ENCODE measurements at regions not wholly inside any gene's neighbourhood (a gene's known extent, or its start where the extent isn't known, plus 50 kb on each side); places are given as distances from the start of the nearest gene placed in this dataset.
"Not testable (repeated sequence)": the region's sequence is repeated elsewhere in the genome, so short reads cannot be mapped to it uniquely, and the experiment has no call there.

DNA sequence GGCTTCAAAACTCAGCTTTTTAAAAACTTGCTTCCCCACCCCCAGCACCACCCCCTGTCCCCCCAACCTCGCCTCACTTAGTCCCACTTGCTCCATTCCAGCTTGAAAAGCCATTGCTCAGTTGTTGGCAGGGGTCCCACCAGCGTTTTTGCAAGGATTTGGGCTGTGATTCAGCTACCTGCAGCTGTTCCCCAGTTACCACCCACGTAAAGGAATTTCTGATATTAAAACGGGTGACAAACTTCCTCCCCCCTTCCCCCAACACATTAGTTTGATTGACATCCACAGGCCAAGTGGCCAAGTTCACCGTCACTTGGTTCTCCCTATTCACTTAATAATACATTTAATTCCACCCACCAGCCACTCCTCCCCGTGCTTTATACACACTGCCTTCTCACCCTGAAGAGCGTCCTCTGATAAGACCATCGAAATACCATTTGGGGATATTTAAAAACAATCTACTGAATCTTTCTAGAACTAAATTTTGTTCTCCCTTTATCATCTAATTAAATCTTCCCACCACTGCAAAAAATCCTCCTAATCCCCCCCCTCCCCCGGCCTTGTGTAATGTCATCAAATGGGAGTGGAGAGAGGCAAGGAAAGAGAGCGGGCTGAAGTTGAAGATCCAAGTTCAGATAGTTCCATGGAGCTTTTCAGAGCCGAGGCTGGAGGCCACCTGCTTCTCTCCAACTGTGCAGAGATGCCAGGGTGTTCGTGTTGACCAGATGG is 55.1 kb downstream of the SOX9 start:
- no peak for DNase-seq

DNA sequence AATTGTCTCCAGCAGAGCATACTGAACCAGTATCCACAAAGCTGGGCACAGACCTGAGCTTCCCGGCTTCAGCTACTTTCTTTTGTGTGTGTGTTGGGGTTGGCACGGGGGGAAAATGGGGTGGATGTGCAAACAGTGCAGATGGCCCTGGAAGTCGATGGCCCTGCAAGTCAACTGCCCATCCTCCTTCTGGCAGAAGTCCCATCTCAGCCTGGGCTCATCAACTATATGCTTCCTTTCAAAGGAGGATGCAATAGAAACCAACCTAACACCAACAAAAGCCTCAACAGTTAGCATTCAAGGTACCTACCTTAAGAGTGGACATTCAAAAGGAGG is 55.7 kb downstream of the SOX9 start:
- no peak for DNase-seq

DNA sequence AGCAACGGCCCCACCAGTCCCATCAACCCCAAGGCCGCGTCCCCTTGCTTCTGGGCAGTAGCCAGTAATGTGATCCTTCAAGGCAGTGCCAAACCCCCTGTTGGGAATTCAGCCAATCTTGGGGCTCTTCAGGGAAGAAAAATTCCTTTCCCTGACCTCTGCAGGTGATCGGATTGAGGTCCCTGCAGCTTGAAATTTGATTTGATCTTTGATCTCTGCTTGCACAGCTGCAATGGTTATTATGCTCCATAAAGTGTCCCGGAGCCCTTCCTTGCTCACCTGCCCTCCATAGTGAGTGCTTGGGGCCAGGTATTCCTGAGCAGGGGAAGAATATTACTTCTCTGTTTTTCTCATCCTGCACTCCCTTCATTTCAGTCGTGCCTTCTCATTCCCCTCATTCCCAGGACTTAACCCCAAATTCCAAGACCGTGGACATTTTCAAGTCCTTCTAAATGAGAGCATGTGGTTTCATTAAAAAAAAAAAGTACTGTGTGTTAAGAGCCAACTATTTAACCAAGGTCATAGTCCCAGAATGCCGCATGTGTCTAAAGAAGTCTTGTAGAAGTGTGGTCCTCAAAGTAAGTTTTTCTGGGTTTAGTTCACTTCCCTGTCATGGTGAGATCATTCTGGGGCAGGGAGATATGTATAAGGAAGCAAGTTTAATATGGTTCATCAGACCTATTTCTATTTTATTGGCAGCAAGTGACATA is 56.3 kb downstream of the SOX9 start:
- no peak for DNase-seq

DNA sequence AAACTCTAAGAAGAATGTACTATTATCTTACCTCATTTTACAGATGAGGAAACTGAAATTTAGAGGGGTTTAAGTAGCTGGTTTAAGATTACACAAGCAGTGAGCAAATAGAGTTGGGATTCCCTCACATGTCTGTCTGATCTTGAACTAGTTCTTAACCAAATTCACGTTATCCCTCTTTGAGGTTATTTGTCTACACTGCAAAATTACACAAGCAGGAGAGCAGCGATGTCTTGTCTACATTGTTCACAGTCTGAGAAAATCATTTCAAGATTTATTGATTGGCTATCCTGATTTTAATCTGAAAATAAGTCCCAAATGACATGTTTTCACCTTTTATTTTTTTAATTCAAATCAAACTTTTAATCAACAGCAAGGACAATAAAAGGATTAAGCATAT is 56.9 kb downstream of the SOX9 start:
- no peak for DNase-seq

DNA sequence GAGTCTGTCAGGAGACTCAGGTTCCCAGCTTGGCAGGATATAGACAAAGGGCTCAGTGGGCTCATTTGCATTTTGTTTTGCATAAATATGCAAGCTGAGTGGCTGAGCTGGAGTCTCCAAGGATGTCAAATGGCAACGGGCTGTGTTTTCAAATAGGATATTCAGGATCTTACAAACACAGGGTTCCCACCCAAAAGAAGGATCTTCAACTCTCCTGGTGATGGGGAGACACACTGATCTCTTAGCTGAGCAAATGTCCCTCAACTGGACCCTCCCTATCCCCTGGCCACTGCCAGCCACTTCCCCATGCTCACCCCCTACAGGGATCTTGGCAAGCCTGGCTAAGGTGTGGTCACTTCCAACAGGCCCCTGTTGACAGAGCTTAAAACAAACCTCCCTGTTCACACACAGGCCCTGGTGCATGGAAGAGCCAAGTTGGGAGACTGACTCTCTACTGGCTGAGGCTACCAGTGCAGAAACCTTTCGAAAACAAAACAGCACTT is 61.6 kb downstream of the SOX9 start:
- no peak for DNase-seq

DNA sequence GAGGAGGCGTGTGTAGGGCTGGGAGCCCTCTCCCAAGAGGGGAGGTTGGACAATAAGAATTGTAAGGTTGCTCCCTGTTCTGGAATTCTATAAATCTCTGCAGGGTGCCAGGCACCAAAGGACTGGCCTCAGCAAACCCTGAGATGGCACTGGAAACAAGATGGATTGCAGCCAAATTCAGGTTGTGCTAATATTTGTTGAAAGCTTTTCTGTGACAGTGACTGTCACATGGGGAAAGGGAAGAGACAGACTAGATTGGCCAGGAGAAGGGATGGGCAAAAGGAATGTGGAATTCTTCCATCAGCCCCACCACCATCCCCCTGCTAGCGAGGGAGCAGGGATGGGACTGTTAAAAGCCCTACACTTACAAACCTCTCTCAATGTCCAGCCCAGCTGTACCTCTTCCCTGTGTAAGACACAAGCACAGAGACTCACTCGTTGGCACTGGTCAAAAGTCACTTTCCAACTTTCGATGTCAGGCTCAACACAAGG is 62.4 kb downstream of the SOX9 start:
- DNase-seq = no peak

DNA sequence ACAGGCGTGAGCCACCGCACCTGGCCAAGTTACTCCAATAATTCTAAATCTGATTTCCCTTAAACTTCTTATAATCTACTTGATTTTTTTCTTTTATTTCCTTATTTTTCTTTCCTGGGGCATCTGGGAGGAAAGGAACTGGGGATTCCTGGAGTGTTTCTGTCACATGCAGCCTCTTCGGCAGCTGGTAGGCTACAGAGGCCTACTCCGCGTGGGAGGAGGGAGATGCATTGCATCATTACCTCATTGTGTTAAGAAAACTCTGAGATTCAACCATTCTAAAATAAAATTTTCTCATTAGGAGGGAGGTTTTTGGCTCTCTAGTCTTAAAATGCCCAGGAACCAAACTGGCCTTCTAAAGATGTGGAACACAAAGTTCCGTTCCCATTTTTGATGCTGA is 64.0 kb downstream of the SOX9 start:
- no peak for DNase-seq

DNA sequence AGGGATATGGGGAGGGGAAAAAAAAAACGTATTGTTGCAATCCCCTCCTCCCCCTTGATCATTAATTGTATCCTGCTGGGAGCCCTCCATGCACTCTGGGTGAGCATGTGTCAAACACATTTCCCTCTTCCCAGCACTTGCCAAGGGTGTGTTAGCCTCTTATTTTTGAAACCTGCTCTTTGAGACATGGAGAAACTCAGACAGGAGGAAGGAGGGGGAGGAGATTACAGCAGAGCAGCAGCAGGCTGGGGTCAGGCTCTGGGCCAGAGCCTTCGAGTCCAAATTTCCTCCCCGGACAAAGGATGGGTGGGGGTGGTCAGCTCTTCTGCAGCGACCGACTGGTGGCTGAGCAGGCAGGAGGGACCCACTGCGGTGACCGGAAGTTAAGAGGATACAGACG is 64.7 kb downstream of the SOX9 start:
- no peak for DNase-seq

DNA sequence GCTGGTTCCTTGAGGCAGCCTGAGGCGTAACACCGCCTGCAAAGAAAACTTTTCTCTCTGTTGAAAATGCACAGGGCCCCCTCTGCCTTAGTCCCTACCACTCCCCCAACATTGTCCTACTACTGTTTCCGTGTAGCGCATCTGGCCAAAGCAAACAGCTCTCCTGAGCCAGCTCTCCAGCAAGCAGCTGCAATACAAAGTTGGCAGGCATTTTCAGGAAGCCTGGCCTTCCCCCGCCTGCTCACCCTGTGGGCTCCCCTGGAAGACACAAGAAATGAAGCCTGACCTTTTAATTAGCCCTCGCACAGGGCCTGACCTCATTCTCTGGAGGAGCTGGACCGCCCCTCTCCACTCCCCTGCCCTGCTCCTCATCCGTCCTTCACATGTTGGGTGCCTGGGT is 66.7 kb downstream of the SOX9 start:
- no peak for DNase-seq

DNA sequence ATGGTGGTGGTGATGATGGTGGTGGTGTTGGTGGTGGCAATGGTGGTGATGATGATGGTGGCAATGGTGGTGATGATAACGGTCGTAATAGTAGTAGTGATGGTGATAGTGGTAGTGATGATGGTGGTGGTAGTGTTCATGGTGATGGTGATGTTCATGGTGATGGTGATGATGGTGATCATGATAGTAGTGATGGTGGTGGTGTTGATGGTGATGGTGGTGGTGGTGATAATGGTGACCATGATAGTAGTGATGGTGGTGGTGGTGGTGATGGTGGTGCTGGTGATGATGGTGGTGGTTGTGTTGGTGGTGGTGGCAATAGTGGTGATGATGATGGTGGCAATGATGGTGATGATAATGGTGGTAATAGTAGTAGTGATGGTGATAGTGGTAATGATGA is 68.0 kb downstream of the SOX9 start:
- DNase-seq = no peak

DNA sequence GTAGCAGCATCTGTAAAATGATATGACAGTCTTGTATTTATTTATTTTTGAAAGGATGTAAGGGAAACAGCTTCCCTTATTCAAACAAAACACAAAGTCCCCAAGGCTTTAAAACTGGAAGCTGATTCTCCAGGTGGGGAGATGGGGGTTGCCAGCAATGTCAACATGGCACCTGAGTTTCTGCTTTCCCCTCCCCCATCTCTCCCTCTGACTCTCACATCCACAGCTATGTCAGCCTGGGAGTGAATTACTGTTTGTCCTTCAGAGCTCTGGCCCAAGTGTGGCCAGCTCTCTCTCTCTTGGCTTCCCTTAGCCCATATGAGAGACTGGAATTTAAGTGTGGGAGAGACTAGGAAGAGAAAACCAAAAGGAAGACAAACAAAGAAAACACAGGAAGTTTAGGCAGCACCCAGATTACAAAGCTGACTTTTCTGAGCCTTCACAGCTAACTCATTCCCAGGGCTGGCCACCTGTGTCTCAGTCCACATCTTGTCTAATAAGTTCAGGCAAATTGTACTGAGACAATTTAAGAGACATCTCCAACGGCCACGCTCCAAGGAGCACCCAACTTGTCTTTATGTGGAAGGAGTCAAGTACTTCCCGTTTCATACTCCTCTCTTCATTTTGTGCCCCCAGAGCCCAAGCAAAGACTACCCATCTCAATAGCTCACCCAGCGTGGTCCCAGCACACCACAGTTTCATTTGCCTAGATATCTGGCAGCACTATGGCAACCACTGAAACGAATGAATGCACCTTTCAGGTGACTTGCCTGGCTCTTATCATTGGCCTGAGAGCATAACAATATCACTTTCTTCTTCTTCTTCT is 69.2 kb downstream of the SOX9 start:
- DNase-seq = no peak

DNA sequence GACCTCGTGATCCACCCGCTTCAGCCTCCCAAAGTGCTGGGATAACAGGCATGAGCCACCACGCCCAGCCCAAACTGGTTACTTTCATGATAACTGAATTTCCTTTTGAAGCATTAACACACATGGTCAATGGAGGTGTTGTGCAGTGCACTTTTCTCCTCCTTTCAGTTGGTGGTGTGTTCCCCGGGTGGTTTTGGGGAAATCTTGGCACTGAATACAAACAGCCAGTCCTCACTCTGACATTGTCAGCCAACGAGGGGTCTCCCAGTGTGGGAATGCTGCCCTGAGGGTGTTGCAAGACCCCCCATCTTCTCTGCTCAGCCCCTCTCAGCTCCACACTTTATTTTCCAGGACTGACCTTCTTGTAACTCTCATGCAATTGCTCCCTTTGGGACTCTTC is 70.5 kb downstream of the SOX9 start:
- DNase-seq = no peak

DNA sequence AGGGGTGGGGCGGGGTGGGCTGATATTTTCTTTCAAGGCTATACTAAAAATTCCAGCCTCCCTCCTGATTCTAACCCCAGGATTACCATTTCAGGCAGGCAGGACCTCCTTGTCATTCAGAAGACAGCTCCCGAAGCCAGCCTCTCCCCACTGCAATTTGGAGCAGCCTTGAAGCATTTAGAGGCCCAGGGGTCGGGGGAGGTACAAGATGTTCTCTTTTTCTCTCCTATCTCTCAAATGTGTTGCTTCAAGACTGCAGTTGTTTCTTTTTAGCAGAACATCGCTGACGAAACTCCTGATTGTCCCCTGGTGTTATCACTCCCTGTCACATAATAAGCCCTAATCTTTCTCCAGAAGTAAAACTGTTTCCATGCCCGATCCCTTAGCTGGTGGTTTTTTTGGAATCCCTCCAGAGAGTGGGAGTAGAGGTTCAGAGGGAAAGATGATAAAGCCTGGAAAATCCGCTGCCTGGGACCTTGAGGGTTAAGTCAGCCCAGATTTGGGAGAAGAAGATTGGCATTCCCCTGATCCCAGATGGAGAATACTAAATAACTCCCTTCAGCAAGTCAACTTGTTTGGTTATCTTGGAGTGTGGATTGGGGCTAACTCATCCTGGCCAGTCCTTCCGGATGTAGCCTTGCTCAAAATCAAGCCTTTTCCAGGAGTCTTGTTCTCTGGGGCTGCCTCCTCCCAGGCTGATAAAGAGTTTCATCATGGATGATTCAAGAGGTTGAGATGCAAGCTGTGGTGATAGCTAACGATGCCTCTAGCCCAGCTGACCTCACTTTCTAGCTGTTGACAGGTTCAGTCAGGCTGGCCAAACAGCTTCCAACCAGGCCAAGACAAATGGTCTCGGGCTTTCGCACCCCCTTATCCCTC is 71.3 kb downstream of the SOX9 start:
- no peak for DNase-seq

DNA sequence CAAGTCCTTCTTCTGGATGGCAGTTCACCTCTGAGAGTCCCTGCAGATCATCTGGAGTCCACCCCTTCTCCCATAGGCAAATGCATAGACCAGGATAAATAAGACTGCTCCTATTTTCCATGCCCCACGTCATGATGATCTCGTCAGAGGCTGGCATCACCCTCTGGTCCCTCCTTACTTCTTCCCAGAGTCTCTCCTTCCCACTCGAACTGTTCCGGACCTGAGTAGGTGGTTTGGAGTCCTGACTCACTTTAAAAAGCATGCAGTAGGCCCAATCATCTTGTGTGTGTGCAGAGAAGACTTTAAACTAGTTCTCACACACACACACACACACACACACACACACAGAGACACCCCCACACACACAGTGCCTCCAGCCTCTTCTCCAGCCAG is 72.0 kb downstream of the SOX9 start:
- no peak for DNase-seq

DNA sequence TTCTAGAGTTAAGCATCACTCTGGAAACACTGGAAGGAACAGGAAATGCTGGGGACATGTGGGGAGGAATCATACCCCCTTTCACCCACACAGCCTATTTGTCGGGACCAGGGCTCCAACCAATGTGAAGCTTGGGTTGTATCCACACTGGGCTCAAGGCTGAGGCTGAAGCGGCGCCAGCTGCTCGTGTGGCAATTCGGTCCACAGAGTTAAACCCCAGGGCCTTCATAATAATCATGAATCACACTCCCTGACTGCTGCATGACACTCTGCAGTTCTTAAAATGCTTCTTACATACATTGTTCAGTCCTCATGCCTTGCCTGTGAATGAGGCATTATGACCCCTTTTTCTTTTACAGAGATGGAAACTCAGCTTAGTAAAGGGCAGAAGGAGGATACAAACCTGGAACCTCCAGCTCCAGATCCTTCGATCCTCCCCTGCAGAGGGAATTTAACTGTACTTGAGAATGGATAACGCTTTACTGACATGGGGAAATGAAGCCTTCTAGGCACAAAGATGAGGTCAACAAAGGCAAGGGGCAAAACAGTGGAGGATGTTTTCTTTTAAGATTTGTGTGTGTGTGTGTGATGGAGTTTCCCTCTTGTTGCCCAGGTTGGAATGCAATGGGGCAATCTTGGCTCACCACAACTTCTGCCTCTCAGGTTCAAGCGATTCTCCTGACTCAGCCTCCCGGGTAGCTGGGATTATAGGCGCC is 72.7 kb downstream of the SOX9 start:
- no peak for DNase-seq

DNA sequence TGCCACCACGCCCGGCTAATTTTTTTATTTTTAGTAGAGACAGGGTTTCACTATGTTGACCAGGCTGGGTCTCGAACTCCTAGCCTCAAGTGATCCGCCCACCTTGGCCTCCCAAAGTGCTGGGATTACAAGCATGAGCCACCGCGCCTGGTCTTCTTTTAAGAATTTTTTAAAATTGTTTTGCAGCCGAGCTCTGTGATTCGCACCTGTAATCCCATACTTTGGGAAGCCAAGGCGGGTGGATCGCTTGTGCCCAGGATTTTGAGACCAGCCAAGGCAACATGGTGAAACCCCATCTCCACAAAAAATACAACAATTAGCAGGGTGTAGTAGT is 73.3 kb downstream of the SOX9 start:
- not testable (repeated sequence) for DNase-seq

DNA sequence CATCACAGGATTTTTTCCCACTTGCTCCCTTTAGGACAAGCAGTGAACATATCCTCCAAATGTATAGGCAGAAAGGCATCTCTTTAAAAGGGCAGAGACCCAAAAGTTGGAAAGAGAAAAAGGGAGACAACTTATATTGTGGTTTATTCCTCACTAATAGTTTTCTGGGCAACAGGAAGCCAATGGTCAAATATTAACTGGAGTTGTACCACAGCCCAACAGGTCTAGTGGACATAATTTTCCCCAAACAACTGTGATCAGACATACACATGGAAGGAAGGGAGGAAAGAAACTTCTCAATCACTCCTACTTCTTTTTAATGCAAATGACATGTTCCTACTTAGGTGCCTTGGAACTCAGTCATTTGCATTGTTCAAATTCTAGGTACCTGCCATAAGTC is 78.4 kb downstream of the SOX9 start:
- no peak for DNase-seq

DNA sequence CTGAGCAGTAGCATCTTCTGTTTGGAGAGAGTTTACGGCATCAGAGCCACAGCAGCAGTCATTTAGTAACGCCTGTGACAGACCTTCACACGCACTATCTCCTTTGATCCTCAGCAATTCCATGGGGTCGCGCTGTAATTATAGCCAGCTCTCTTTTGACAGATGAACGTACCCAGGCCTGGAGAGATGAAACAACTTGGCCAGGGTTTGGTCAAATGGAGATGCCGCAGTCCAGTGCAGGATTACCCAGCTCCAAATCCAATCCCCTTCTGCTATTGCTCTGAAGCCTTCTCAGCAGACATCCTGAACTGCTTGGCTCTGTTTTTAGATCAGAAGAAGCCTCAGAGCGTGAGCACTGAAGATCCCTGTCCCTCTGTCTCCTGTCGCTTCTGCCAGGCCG is 83.9 kb downstream of the SOX9 start:
- DNase-seq = no peak

DNA sequence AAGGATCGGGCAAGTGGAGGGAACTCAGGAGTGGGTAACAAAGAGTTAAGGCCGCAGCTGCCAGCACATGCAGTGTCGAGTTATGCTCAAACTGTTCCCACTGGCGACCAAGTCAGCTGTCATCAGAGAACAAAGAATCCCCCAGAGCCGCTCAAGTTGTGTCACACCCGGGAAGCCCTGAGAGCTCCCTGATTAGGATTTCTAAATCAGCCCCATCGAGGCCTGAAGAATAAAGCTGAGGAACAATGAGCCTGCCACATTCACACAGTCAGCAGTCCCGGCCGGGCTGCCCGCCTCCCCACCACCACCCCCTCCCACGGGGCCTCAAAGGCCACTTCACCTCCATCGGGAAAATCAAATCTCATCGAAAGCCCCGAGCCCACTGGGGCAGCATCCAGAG is 84.5 kb downstream of the SOX9 start:
- no peak for DNase-seq

DNA sequence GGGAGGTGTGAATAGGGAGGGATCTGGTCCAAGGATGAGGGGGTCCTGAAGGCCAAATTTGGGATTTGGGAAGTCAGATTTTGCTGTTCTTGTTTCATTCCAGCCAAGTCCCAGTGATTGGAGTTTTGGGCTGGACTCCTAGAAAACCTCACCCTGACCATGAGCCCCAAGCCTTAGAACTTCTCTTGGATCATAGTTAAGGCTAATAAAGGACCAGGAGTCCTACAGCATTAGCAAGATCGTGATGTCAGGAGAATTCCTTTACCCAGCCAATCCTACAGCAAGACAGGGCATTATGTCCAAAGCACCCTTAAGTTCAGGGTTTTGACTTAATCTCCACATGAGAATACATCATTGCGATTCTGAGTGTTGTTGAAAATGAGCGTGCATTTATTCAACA is 85.0 kb downstream of the SOX9 start:
- DNase-seq = no peak

DNA sequence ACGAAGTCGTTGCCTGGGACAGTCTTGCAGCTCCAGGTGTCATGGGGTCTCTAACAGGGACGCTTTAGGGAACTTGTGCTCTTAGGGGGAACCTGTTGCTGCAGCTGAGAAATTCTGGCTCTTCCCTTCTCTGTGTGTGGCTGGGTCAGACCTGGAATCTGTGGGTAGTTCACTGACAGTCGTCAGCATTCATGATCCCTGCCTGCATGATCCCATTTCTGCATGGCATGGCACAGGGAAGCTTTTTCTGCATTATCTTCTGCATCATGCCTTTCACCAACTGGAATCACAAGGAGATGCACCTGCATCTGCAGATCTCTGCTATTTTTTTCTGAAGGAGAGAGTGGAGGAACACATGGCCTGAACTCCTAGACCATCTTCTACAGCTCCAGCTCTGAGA is 85.6 kb downstream of the SOX9 start:
- DNase-seq = no peak

DNA sequence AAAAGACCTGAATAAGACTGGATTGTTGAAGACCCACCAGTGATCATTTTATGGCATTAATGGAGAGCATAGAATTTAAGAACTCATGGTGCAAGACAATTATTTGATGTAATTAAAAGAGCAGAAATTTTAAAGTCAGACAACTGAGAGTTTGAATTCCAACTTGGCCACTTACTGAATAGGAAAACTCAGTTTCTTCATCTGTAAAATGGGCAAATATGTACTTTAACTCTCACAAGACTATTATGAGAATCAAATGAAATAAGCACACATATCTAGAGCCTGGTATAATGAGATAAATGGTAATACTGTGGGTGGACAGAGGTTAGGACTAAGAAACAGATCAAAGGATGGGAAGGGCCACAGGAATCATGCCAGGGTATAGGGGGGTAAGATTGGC is 88.0 kb downstream of the SOX9 start:
- DNase-seq = no peak

Data from SW 1271 (cell line).